ENCODE measurements at regions not wholly inside any gene's neighbourhood (a gene's known extent, or its start where the extent isn't known, plus 50 kb on each side); places are given as distances from the start of the nearest gene placed in this dataset.
A peak's percentile ranks its signal among the peaks of the same experiment; 100 is the strongest.

- peak in 1 of 2 experiments; percentile 24 for DNase-seq
Observed at GRCh38 chr18:64982414-64983055, 768.3 kb upstream of the CDH7 start.

GRCh38 chr18:64981915-64982314 is 768.9 kb upstream of the CDH7 start:
- no peak for DNase-seq

- no peak for DNase-seq
Observed at GRCh38 chr18:64979791-64980190, 771.0 kb upstream of the CDH7 start.

- peak in 1 of 2 experiments; percentile 3 for DNase-seq
Observed at GRCh38 chr18:64974391-64975125, 776.3 kb upstream of the CDH7 start.

GRCh38 chr18:64972545-64972944 is 778.3 kb upstream of the CDH7 start:
- DNase-seq: no peak

- DNase-seq: peak; percentile 82 to 88
Observed at GRCh38 chr18:64966667-64967066, 784.1 kb upstream of the CDH7 start.

GRCh38 chr18:64956465-64956864 is 794.3 kb upstream of the CDH7 start:
- DNase-seq: no peak

GRCh38 chr18:64949885-64950284 is 800.9 kb upstream of the CDH7 start:
- DNase-seq: no peak

- no peak for DNase-seq
Observed at GRCh38 chr18:64936671-64937070, 787.8 kb upstream of the LINC00305 start.

GRCh38 chr18:64929036-64929435 is 780.1 kb upstream of the LINC00305 start:
- DNase-seq: peak; percentile 43 to 85

GRCh38 chr18:64919971-64920570 is 771.2 kb upstream of the LINC00305 start:
- no peak for DNase-seq

GRCh38 chr18:64918851-64919250 is 770.0 kb upstream of the LINC00305 start:
- DNase-seq: no peak

GRCh38 chr18:64893349-64893748 is 744.5 kb upstream of the LINC00305 start:
- DNase-seq: no peak

GRCh38 chr18:64888956-64889355 is 740.1 kb upstream of the LINC00305 start:
- no peak for DNase-seq

GRCh38 chr18:64886995-64887394 is 738.1 kb upstream of the LINC00305 start:
- no peak for DNase-seq

- DNase-seq: no peak
Observed at GRCh38 chr18:64882896-64883295, 734.0 kb upstream of the LINC00305 start.

- no peak for DNase-seq
Observed at GRCh38 chr18:64876833-64877232, 727.9 kb upstream of the LINC00305 start.

GRCh38 chr18:64872710-64873458 is 724.0 kb upstream of the LINC00305 start:
- DNase-seq: no peak

GRCh38 chr18:64854112-64854511 is 705.2 kb upstream of the LINC00305 start:
- no peak for DNase-seq

GRCh38 chr18:64852281-64852680 is 703.4 kb upstream of the LINC00305 start:
- DNase-seq: peak; percentile 56 to 80

GRCh38 chr18:64851726-64852125 is 702.8 kb upstream of the LINC00305 start:
- peak; percentile 13 to 48 for DNase-seq

GRCh38 chr18:64850791-64851190 is 701.9 kb upstream of the LINC00305 start:
- DNase-seq: peak; percentile 37 to 82
